ENCODE measurements at regions not wholly inside any gene's neighbourhood (a gene's known extent, or its start where the extent isn't known, plus 50 kb on each side); places are given as distances from the start of the nearest gene placed in this dataset.

DNA sequence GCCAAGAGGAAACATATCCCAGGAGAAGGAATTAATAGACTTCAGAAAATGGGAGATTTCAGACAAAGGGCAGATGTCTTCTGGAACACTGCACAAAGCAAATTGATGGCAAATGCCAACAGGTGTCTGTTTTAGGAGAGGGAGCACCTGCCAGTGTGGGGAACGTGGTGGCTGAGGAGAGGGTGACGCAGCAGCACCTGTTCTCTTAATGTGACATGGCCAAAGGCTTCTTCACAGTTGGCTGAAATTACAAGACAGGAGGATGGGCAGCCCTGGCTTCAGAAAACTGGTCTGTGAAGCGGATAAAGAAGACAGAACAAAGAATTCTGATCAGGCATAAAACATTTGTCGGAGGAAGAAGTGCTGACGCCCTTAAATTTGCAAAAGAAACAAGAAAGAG is 178.7 kb upstream of the RUNX1 start:
- no peak for DNase-seq
- intact Hi-C loops (cut with DNase I): no loop called here
- H3K27ac ChIP-seq (ENCODE audit: low read length): no peak overlapping the region

DNA sequence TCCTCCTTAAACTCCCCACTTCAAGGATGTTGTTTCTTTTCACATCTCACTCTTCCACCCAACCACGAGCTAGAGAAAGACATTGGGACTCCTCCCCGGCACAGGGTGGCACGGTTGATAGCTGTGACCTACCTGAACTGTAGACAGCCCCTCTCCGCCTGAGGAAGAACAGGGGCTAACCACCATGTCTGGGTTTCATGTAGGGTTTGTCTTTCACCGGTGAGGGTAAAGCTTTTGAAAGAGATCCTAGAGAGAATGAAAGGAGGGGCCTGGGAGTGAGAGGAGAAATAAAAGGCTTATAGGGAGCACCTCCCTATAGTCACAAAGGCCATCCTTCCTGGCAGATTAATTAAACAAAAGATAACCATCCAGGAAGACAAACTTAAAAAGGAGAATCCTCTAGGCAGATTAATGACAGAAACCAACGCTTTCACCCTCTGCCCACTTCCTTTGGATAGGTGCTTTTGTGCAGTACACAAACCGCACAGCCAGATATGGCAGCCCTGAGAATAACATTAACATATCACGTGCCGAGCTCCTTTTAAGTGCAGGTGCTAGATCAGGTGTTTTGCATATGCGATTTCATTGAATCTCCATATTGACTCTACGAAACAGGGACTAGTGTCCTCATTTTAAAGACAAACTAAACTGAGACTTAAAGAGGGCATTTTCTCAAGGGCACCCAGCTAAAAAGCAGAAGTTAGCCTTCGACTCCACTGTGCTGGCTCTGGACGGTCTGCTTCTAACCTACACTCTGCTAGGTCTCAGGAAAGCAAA is 178.1 kb upstream of the RUNX1 start:
- no peak overlapping the region for H3K4me3 ChIP-seq (ENCODE audit: low read length)
- 84% methylated on average over 13 of the region's 13 CpGs for WGBS
- no peaks in the 10 kb centered on the region for H3K27me3 ChIP-seq (ENCODE audit: control insufficient read depth, insufficient read depth)
- ATAC-seq: no peak
- peaks cover 6% of the 10 kb centered on the region for H3K4me1 ChIP-seq (ENCODE audit: control insufficient read depth, insufficient read depth, low read length)
- intact Hi-C loops (cut with DNase I): no loop called here
- no peak overlapping the region for H3K27ac ChIP-seq (ENCODE audit: low read length)
- no peaks in the 10 kb centered on the region for H3K9me3 ChIP-seq (ENCODE audit: control insufficient read depth, low read length)
- no peak for DNase-seq

More for the DNA sequence above, 178.7 kb upstream of the RUNX1 start:
- no peak for ATAC-seq
- WGBS: 88% methylated on average over 5 of the region's 5 CpGs
- Histone ChIP-seq H3K4me3 (ENCODE audit: low read length) (no peak overlapping the region), H3K4me1 (ENCODE audit: control insufficient read depth, insufficient read depth, low read length) (peaks cover 6% of the 10 kb centered on the region), H3K27me3 (ENCODE audit: control insufficient read depth, insufficient read depth) (no peaks in the 10 kb centered on the region), H3K9me3 (ENCODE audit: control insufficient read depth, low read length) (no peaks in the 10 kb centered on the region)

DNA sequence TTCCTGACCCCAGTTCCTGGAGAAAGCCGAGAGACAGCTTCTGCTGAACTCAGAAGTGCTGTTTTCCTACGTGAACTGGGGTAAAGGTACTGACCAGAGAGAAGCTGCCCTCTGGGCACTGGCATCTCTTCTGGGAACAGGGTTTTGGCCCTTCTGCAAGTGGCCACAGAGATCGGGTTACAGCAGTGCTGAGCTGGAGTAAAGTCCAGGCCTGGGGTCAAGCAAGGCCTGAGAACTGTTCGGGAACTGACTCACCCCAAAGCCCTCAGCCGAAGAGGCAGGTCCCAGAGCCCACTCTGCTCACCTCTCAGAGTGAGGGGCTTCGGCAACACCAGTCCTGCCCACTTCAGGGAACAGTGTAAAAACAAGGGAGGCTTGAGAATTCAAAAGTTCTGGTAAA is 177.2 kb upstream of the RUNX1 start:
- intact Hi-C loops (cut with DNase I): no loop called here
- Histone ChIP-seq H3K27me3 (ENCODE audit: control insufficient read depth, insufficient read depth) (no peaks in the 10 kb centered on the region), H3K27ac (ENCODE audit: low read length) (no peak overlapping the region), H3K9me3 (ENCODE audit: control insufficient read depth, low read length) (no peaks in the 10 kb centered on the region), H3K4me1 (ENCODE audit: control insufficient read depth, insufficient read depth, low read length) (peaks cover 6% of the 10 kb centered on the region), H3K4me3 (ENCODE audit: low read length) (no peak overlapping the region)
- 51% methylated on average over 6 of the region's 6 CpGs for WGBS
- ATAC-seq (peak; percentile 73 to 88), DNase-seq (peak; percentile 27 to 63 (median 47))

DNA sequence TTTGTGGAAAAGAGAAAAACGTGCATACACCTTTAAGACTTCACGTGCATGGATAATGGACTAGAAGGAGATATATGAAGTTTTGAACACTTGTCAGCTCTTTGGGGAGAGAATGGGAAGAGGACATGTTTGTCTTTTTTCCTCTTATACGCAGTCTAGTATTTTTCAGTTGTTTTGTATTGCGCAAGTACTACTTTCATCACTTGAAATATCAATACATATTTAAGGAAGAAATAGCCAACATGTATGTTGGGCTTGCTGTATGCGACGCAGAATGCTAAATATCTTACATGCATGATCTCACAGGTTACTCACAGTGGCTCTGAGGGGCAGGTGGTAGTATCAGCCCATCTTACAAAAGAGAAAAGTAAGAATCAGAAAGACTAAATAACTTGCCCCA is 176.5 kb upstream of the RUNX1 start:
- intact Hi-C loops (cut with DNase I): no loop called here
- no peaks in the 10 kb centered on the region for H3K27me3 ChIP-seq (ENCODE audit: control insufficient read depth, insufficient read depth)
- ATAC-seq (no peak), DNase-seq (no peak)
- peaks cover 6% of the 10 kb centered on the region for H3K4me1 ChIP-seq (ENCODE audit: control insufficient read depth, insufficient read depth, low read length)
- no peaks in the 10 kb centered on the region for H3K9me3 ChIP-seq (ENCODE audit: control insufficient read depth, low read length)
- H3K4me3 ChIP-seq (ENCODE audit: low read length): no peak overlapping the region
- no peak overlapping the region for H3K27ac ChIP-seq (ENCODE audit: low read length)
- WGBS: 94% methylated on average over 6 of the region's 6 CpGs

DNA sequence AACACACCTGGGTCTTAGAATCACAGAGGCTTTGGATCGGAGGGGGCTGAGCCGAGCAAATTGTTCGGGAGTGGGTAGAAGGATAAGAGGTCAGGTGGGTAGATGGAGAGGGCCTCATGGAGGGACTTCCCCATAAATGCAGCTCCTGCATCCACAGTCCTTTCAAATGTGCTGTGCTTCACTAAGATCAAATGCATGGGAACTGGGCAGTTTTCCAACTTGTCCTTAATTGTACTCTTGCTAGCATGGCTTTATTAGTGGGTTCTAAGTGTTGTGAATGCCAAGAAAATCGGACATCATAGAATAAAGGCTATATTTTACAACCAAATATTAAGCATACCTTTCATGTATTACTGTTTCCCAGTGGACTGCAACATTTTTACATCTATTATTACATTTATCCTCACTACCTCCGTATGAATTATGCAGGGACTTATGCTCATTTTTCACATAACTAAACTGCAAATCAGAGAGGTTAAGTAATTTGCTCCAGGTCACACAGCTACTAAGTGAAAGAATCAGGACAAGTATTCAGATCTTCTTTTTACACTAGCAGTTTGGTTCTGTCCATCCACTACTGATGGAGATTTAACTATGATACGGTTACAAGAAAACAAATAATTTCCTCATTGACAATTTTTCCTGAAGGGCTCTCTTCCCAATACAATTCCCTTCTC is 174.5 kb upstream of the RUNX1 start:
- intact Hi-C loops (cut with DNase I): no loop called here
- Histone ChIP-seq H3K27ac (ENCODE audit: low read length) (no peak overlapping the region), H3K4me1 (ENCODE audit: control insufficient read depth, insufficient read depth, low read length) (peaks cover 6% of the 10 kb centered on the region), H3K4me3 (ENCODE audit: low read length) (no peak overlapping the region), H3K27me3 (ENCODE audit: control insufficient read depth, insufficient read depth) (no peaks in the 10 kb centered on the region), H3K9me3 (ENCODE audit: control insufficient read depth, low read length) (no peaks in the 10 kb centered on the region)
- no peak for ATAC-seq
- no peak for DNase-seq
- 76% methylated on average over 6 of the region's 6 CpGs for WGBS

DNA sequence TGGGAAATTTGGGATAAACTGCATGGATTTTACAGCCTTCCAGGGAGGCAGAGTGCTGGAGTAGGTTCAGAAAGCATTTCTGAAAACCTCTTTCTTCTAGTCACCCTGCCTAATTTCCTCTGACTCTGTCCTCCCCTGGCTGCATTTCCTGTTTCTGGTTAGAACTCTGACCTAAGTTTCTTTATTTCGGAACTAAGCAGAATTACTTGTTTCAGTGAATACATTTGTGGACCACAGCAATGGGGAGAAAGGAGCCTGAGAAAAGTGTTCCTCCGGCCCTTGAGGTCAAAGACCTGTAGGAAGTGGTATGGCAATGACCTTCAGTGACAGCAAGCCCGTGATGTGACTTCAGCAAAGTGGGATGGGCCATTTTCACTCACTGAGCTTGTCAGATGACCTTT is 173.4 kb upstream of the RUNX1 start:
- Histone ChIP-seq H3K27me3 (ENCODE audit: control insufficient read depth, insufficient read depth) (no peaks in the 10 kb centered on the region), H3K4me1 (ENCODE audit: control insufficient read depth, insufficient read depth, low read length) (peaks cover 6% of the 10 kb centered on the region), H3K4me3 (ENCODE audit: low read length) (no peak overlapping the region), H3K27ac (ENCODE audit: low read length) (no peak overlapping the region), H3K9me3 (ENCODE audit: control insufficient read depth, low read length) (no peaks in the 10 kb centered on the region)
- intact Hi-C loops (cut with DNase I): no loop called here
- 45% methylated on average over 3 of the region's 3 CpGs for WGBS
- peak in 1 of 2 donors; percentile 20 for ATAC-seq
- no peak for DNase-seq

DNA sequence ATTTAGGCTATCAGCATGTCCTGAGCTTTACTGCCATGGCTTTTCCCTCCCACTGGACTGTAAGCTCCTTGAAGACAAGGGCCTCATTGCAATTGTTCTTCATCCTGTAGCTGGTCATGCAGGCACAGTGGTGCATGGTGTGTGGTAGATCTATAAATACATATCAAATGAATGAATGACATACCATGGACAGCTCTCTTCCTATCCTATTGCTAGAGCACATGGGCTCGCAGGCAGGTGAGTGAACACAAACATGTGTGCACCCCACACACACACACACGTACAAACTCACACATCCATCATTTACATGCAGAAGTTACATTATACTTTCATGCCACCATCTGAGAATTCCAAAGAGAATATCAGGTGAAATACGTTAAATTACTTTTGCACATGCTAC is 172.9 kb upstream of the RUNX1 start:
- ATAC-seq: no peak
- Histone ChIP-seq H3K9me3 (ENCODE audit: control insufficient read depth, low read length) (no peaks in the 10 kb centered on the region), H3K4me3 (ENCODE audit: low read length) (no peak overlapping the region), H3K4me1 (ENCODE audit: control insufficient read depth, insufficient read depth, low read length) (peaks cover 4% of the 10 kb centered on the region), H3K27ac (ENCODE audit: low read length) (no peak overlapping the region), H3K27me3 (ENCODE audit: control insufficient read depth, insufficient read depth) (no peaks in the 10 kb centered on the region)
- no peak for DNase-seq
- WGBS: 69% methylated on average over 3 of the region's 3 CpGs
- intact Hi-C loops (cut with DNase I): no loop called here

DNA sequence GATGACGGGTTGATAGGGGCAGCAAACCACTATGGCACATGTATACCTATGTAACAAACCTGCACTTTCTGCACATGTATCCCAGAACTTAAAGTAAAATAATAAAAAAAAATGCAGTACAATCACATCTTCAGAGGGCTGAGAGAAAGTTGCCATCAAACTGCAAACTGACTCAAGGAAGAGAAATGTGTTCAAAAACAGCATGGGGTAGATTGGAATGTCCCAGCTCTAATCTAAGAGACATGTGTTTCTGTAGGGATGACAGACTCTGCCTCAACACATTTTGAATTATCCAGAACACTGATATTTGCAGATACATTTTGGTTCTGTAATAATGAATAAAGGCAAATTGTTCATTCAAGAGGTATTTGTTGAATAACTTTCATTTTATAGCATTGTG is 171.2 kb upstream of the RUNX1 start:
- no peak for ATAC-seq
- WGBS: 100% methylated on average over 1 of the region's 1 CpG
- no peaks in the 10 kb centered on the region for H3K4me1 ChIP-seq (ENCODE audit: control insufficient read depth, insufficient read depth, low read length)
- no peak overlapping the region for H3K27ac ChIP-seq (ENCODE audit: low read length)
- H3K9me3 ChIP-seq (ENCODE audit: control insufficient read depth, low read length): no peaks in the 10 kb centered on the region
- no peaks in the 10 kb centered on the region for H3K27me3 ChIP-seq (ENCODE audit: control insufficient read depth, insufficient read depth)
- no peak overlapping the region for H3K4me3 ChIP-seq (ENCODE audit: low read length)
- DNase-seq: no peak
- intact Hi-C loops (cut with DNase I): no loop called here

DNA sequence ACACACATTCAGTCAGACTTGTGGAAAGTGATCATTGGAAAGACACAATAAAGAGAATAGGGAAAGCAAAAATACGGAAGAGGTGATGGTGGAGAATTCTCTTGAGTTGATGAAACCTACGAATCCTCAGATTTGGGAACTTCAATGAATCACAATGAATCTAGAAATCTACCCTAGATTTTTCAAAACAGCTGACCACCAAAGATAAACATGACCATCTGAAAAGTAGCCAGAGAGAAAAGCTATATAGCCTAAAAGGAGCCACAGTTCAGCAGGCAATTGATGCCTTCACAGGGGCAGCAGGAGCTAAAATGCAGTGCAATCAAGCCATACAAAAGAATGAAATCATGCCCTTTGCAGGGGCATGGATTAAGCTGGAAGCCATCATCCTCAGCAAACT is 170.6 kb upstream of the RUNX1 start:
- H3K4me3 ChIP-seq (ENCODE audit: low read length): no peak overlapping the region
- no peaks in the 10 kb centered on the region for H3K27me3 ChIP-seq (ENCODE audit: control insufficient read depth, insufficient read depth)
- DNase-seq: no peak
- no peaks in the 10 kb centered on the region for H3K9me3 ChIP-seq (ENCODE audit: control insufficient read depth, low read length)
- no peak for ATAC-seq
- no peak overlapping the region for H3K27ac ChIP-seq (ENCODE audit: low read length)
- 96% methylated on average over 2 of the region's 2 CpGs for WGBS
- intact Hi-C loops (cut with DNase I): no loop called here
- no peaks in the 10 kb centered on the region for H3K4me1 ChIP-seq (ENCODE audit: control insufficient read depth, insufficient read depth, low read length)

DNA sequence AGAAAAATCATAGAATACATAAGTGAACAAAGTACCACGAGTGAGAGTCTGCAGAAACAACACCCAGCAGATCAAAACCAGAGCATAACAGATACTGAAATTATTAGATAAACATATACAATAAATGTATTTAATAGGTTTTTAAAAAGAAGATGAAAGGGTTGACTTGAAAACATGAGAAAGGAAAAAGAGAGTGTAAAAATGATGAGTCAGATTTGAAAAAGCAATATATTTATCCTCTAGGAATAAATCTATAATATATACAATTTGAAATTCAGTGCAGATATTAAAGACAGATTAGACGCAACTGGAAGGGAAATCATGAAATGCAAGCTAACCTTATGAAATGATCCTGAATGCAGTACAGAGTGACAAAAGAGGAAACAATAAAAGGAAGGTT is 170.2 kb upstream of the RUNX1 start:
- no peaks in the 10 kb centered on the region for H3K27me3 ChIP-seq (ENCODE audit: control insufficient read depth, insufficient read depth)
- H3K4me3 ChIP-seq (ENCODE audit: low read length): no peak overlapping the region
- no peak for ATAC-seq
- H3K9me3 ChIP-seq (ENCODE audit: control insufficient read depth, low read length): no peaks in the 10 kb centered on the region
- intact Hi-C loops (cut with DNase I): no loop called here
- no peak overlapping the region for H3K27ac ChIP-seq (ENCODE audit: low read length)
- H3K4me1 ChIP-seq (ENCODE audit: control insufficient read depth, insufficient read depth, low read length): no peaks in the 10 kb centered on the region
- 87% methylated on average over 2 of the region's 2 CpGs for whole genome bisulfite sequencing
- no peak for DNase-seq

DNA sequence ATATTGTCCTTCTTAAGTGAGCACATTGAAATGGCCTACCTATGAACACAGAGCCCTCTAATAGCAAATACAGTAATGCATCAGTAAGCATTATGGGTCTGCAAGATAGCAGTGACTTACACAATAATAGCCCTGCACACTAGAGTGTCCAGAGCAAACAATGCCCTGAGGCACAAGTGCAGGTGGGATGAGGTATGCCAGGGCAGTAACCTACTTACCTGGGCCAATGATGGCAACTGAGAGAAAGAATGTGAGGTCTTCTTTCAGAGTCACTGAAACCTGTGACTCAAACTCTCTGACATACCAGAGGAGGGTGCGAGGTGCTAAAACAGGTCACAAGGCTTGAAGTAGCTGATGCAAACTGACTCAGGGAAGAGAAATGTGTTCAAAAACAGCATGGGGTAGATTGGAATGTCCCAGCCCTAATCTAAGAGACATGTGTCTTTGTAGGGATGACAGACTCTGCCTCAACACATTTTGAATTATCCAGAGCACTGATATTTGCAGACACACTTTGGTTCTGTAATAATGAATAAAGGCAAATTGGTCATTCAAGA is 168.5 kb upstream of the RUNX1 start:
- intact Hi-C loops (cut with DNase I): no loop called here
- Histone ChIP-seq H3K27ac (ENCODE audit: low read length) (no peak overlapping the region), H3K9me3 (ENCODE audit: control insufficient read depth, low read length) (no peaks in the 10 kb centered on the region), H3K4me3 (ENCODE audit: low read length) (no peak overlapping the region), H3K4me1 (ENCODE audit: control insufficient read depth, insufficient read depth, low read length) (no peaks in the 10 kb centered on the region), H3K27me3 (ENCODE audit: control insufficient read depth, insufficient read depth) (no peaks in the 10 kb centered on the region)
- 79% methylated on average over 1 of the region's 1 CpG for WGBS
- DNase-seq (no peak), ATAC-seq (peak; percentile 51 to 87)
